ENCODE measurements at regions not wholly inside any gene's neighbourhood (a gene's known extent, or its start where the extent isn't known, plus 50 kb on each side); places are given as distances from the start of the nearest gene placed in this dataset.

DNA sequence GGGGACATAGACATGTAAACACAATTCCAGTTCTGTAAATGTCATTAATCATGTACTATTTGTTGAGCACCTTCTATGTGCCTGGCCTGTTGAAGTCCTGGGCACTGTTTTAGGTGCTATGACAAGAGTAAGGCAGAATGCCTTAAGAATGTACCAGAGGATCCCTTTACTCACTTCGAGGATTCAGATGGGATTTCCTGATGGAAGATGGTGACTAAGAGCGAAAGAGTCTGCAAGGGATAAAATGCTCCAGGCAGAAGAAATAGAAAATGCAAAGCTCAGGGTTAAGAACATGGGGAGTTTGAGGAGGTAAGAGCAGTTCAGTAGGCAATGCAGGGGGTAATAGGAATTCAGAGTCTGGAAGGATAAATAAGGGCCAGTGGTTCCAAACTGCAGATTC, 671.3 kb upstream of the TBX3 start:
- 71% methylated on average over 2 of the region's 2 CpGs for WGBS (ENCODE audit: missing lambda C conversion rate)
- ATAC-seq, result no peak
- DNase-seq (ENCODE audit: low read depth in 1 of 2, low spot score in 1 of 2), result no peak

DNA sequence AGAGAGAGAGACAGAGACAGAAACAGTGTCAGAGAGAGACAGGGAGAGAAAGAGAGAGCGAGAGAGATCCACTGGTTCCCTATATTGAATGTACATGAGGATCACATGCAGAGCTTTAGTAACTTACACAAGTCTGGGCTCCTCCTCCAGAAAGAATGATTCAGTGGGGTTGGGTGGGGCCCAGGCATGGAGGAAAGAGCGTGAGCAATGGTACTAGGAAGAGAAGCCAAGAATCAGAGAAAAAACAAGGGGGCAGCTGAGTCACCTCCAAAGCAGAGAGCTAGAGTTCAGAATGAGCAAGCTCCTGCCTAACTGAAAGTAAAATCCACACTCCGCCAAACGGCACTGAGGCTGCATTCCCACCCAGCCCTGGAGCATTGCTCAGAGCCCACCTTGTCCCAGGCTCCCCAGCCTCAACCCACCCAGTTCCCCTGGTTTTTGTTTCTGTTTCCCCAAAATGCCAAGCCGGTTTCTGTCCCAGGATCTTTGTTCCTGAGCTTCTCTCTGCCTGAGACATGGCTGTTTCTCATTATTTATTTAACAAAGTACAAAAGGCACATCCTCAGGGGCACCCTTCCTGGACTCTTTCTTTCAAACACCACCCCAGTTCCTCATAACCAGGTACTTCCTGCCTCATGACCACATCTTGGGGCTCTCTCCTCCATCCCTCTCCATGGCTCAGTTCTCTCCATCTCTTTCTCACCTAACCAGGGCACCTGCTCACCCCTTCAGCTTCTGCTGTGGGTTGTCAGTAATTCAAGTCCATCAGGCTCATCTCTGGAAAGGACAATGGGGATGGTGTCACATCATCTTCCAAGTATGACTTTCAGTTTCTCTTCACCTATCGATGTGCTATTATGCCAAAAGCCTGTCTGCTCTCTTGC, 670.3 kb upstream of the TBX3 start:
- Histone ChIP-seq H3K9me3 (no peaks in the 10 kb centered on the region), H3K4me3 (peak overlapping the region; percentile 38), H3K4me1 (peaks cover 13% of the 10 kb centered on the region), H3K27ac (peak overlapping the region; percentile 87 to 91), H3K4me2 (peak overlapping the region; percentile 85)
- WGBS (ENCODE audit: missing lambda C conversion rate), result 8% methylated on average over 6 of the region's 6 CpGs
- peak; percentile 97 for ATAC-seq
- ChIA-PET POLR2A (interaction anchor here (0.8 to 2.2 kb wide), 5 partner anchors 13 to 670 kb away, joined by 3 to 21 read pairs (median 5); partner anchors contain the start of gene TBX3), CTCF (interaction anchor here (0.8 to 1.6 kb wide), 5 partner anchors 37 to 686 kb away, joined by 3 to 4 read pairs (median 3); no protein-coding TSS in a partner anchor)
- DNase-seq (ENCODE audit: low read depth in 1 of 2, low spot score in 1 of 2), result peak; percentile 68 to 85
- no peak for FAIRE-seq
- TF ChIP-seq, protein P1, sequence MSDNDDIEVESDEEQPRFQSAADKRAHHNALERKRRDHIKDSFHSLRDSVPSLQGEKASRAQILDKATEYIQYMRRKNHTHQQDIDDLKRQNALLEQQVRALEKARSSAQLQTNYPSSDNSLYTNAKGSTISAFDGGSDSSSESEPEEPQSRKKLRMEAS (IDR thresholded peaks at IDR 0.05), result peak; percentile 35; the same call in 1 of the 2 replicates
- TF ChIP-seq FOSB (CRISPR knock-in tag; IDR thresholded peaks at IDR 0.05), result no peak
- TF ChIP-seq FOSL2 (IDR thresholded peaks at IDR 0.05), result peak; percentile 70
- TF ChIP-seq FOSL2 (CRISPR knock-in tag; IDR thresholded peaks at IDR 0.05), result peak; percentile 79
- TF ChIP-seq CHD2 (IDR thresholded peaks at IDR 0.05; ENCODE audit: low read length, partially characterized antibody), result no peak
- no peak for TF ChIP-seq CEBPB (IDR thresholded peaks at IDR 0.05)
- TF ChIP-seq PBX3 (IDR thresholded peaks at IDR 0.05), result no peak
- TF ChIP-seq FOXS1 (CRISPR knock-in tag; IDR thresholded peaks at IDR 0.05), result no peak
- no peak for TF ChIP-seq MAZ (IDR thresholded peaks at IDR 0.05; ENCODE audit: borderline replicate concordance, low read depth, low read length)
- TF ChIP-seq ZSCAN20 (CRISPR knock-in tag; IDR thresholded peaks at IDR 0.05), result no peak
- no peak for TF ChIP-seq CBX8 (IDR thresholded peaks at IDR 0.05)
- no peak for TF ChIP-seq RCOR1 (IDR thresholded peaks at IDR 0.05; ENCODE audit: low read depth, low read length)
- no peak for TF ChIP-seq HEYL (CRISPR knock-in tag; IDR thresholded peaks at IDR 0.05)
- no peak for TF ChIP-seq NR3C1 (IDR thresholded peaks at IDR 0.05)
- TF ChIP-seq ATOH8 (CRISPR knock-in tag; IDR thresholded peaks at IDR 0.05; ENCODE audit: low read depth), result no peak
- TF ChIP-seq KDM5A (IDR thresholded peaks at IDR 0.05), result no peak
- TF ChIP-seq NFE2L2 (conservative IDR thresholded peaks at IDR 0.05; ENCODE audit: low read length), result no peak
- no peak for TF ChIP-seq TFCP2L1 (CRISPR knock-in tag; IDR thresholded peaks at IDR 0.05)
- no peak for TF ChIP-seq REST (IDR thresholded peaks at IDR 0.05)
- TF ChIP-seq MYC (IDR thresholded peaks at IDR 0.05; ENCODE audit: borderline replicate concordance, low read length), result no peak
- TF ChIP-seq SMC3 (IDR thresholded peaks at IDR 0.05), result peak; percentile 25; the same call in 1 of the 3 replicates
- TF ChIP-seq HOXB5 (CRISPR knock-in tag; IDR thresholded peaks at IDR 0.05), result no peak
- no peak for TF ChIP-seq MAFK (IDR thresholded peaks at IDR 0.05; ENCODE audit: partially characterized antibody)
- TF ChIP-seq HOXB13 (CRISPR knock-in tag; IDR thresholded peaks at IDR 0.05; ENCODE audit: low read depth), result no peak
- TF ChIP-seq POLR2AphosphoS2 (conservative IDR thresholded peaks at IDR 0.05; ENCODE audit: low read length), result no peak
- TF ChIP-seq ZFP36 (IDR thresholded peaks at IDR 0.05; ENCODE audit: borderline replicate concordance, partially characterized antibody), result no peak
- TF ChIP-seq KDM1A (IDR thresholded peaks at IDR 0.05; ENCODE audit: low read depth), result no peak
- no peak for TF ChIP-seq SREBF2 (IDR thresholded peaks at IDR 0.05)
- no peak for TF ChIP-seq ZC3H11A (IDR thresholded peaks at IDR 0.05)
- TF ChIP-seq RFX5 (IDR thresholded peaks at IDR 0.05), result no peak
- TF ChIP-seq PHF8 (IDR thresholded peaks at IDR 0.05; ENCODE audit: borderline replicate concordance, low read depth), result no peak

More for the DNA sequence above, 671.3 kb upstream of the TBX3 start:
- FAIRE-seq, result peak; percentile 32
- H3K4me3 ChIP-seq, result no peak overlapping the region
- TF ChIP-seq POLR2A (IDR thresholded peaks at IDR 0.05; ENCODE audit: low read length), result no peak
- no peak for TF ChIP-seq MAFK (IDR thresholded peaks at IDR 0.05; ENCODE audit: partially characterized antibody)
- TF ChIP-seq, protein P1 (IDR thresholded peaks at IDR 0.05), result no peak
- no peak for TF ChIP-seq CHD4 (IDR thresholded peaks at IDR 0.05; ENCODE audit: borderline replicate concordance)
- TF ChIP-seq MAZ (IDR thresholded peaks at IDR 0.05; ENCODE audit: borderline replicate concordance, low read depth, low read length), result no peak
- no peak for TF ChIP-seq EHMT2 (IDR thresholded peaks at IDR 0.05; ENCODE audit: low read depth)
- TF ChIP-seq HOXA7 (CRISPR knock-in tag; IDR thresholded peaks at IDR 0.05), result no peak
- peak overlapping the region in 1 of 2 experiments; percentile 91; a peak in 2 of 6 replicates for H3K27ac ChIP-seq
- ChIA-PET POLR2A (no interaction called here), CTCF (no interaction called here)
- no peaks in the 10 kb centered on the region for H3K9me3 ChIP-seq
- H3K4me1 ChIP-seq, result peaks cover 13% of the 10 kb centered on the region
- no peak overlapping the region for H3K4me2 ChIP-seq

All from A549 (cell line).